ENCODE measurements at regions not wholly inside any gene's neighbourhood (a gene's known extent, or its start where the extent isn't known, plus 50 kb on each side); places are given as distances from the start of the nearest gene placed in this dataset.

GRCh38 chr12:82120901-82121300 lies 237.3 kb downstream of the CCDC59 start:
- dilution Hi-C loops (cut with MboI; ENCODE audit: extremely low pct_ligation_motif_present, low sequenced_read_pairs): no loop called here
- Histone ChIP-seq H4K20me1 (ENCODE audit: control insufficient read depth, extremely low read depth, insufficient read depth, low read length) (no peaks in the 10 kb centered on the region), H3K27me3 (ENCODE audit: control insufficient read depth, extremely low read depth, insufficient read depth, low read length) (no peaks in the 10 kb centered on the region), H3K27ac (ENCODE audit: control insufficient read depth, insufficient read depth, low read length) (no peak overlapping the region), H3K9me3 (ENCODE audit: control insufficient read depth, low read depth, low read length) (no peaks in the 10 kb centered on the region), H2AFZ (ENCODE audit: control insufficient read depth, low read length) (no peak overlapping the region), H3K79me2 (ENCODE audit: control insufficient read depth, insufficient read depth, low read length) (no peaks in the 10 kb centered on the region), H3K4me1 (ENCODE audit: control insufficient read depth, extremely low read depth, insufficient read depth, low read length) (no peaks in the 10 kb centered on the region), H3K9ac (ENCODE audit: control insufficient read depth, extremely low read depth, insufficient read depth, low read length) (no peak overlapping the region), H3K9me1 (ENCODE audit: control insufficient read depth, extremely low read depth, insufficient read depth, low read length) (no peaks in the 10 kb centered on the region), H3K4me3 (ENCODE audit: control insufficient read depth in 2 of 3, extremely low read depth in 1 of 3, insufficient read depth in 2 of 3, low read depth in 1 of 3, low read length in 3 of 3) (no peak overlapping the region), H3K4me2 (ENCODE audit: control insufficient read depth, extremely low read depth, insufficient read depth, low read depth, low read length) (no peak overlapping the region), H3K36me3 (ENCODE audit: control insufficient read depth in 2 of 2, extremely low read depth in 1 of 2, insufficient read depth in 2 of 2, low read length in 2 of 2) (no peaks in the 10 kb centered on the region)
- no peak for FAIRE-seq
- TF ChIP-seq EZH2 (IDR thresholded peaks at IDR 0.05; ENCODE audit: low read length): no peak
- TF ChIP-seq CTCF (optimal IDR thresholded peaks at IDR 0.05 in 1 of 3, IDR thresholded peaks at IDR 0.05 in 1 of 3, conservative IDR thresholded peaks at IDR 0.05 in 1 of 3; ENCODE audit: extremely low read depth in 1 of 3, insufficient read depth in 2 of 3, low read length in 3 of 3): no peak
- no peak for DNase-seq (ENCODE audit: low read depth, low spot score)

GRCh38 chr12:82109243-82109642 lies 248.9 kb downstream of the CCDC59 start:
- Histone ChIP-seq H4K20me1 (ENCODE audit: control insufficient read depth, extremely low read depth, insufficient read depth, low read length) (no peaks in the 10 kb centered on the region), H3K4me3 (ENCODE audit: control insufficient read depth in 2 of 3, extremely low read depth in 1 of 3, insufficient read depth in 2 of 3, low read depth in 1 of 3, low read length in 3 of 3) (no peak overlapping the region), H3K9me1 (ENCODE audit: control insufficient read depth, extremely low read depth, insufficient read depth, low read length) (no peaks in the 10 kb centered on the region), H3K4me2 (ENCODE audit: control insufficient read depth, extremely low read depth, insufficient read depth, low read depth, low read length) (peak overlapping the region; percentile 50), H3K9me3 (ENCODE audit: control insufficient read depth, low read depth, low read length) (no peaks in the 10 kb centered on the region), H3K4me1 (ENCODE audit: control insufficient read depth, extremely low read depth, insufficient read depth, low read length) (peaks cover 19% of the 10 kb centered on the region), H3K36me3 (ENCODE audit: control insufficient read depth in 2 of 2, extremely low read depth in 1 of 2, insufficient read depth in 2 of 2, low read length in 2 of 2) (no peaks in the 10 kb centered on the region), H3K27me3 (ENCODE audit: control insufficient read depth, extremely low read depth, insufficient read depth, low read length) (no peaks in the 10 kb centered on the region), H3K27ac (ENCODE audit: control insufficient read depth, insufficient read depth, low read length) (no peak overlapping the region), H3K9ac (ENCODE audit: control insufficient read depth, extremely low read depth, insufficient read depth, low read length) (no peak overlapping the region), H2AFZ (ENCODE audit: control insufficient read depth, low read length) (no peak overlapping the region), H3K79me2 (ENCODE audit: control insufficient read depth, insufficient read depth, low read length) (no peaks in the 10 kb centered on the region)
- DNase-seq (ENCODE audit: low read depth, low spot score) (peak; percentile 48), FAIRE-seq (no peak)
- dilution Hi-C loops (cut with MboI; ENCODE audit: extremely low pct_ligation_motif_present, low sequenced_read_pairs): no loop called here
- TF ChIP-seq CTCF (optimal IDR thresholded peaks at IDR 0.05 in 1 of 3, IDR thresholded peaks at IDR 0.05 in 1 of 3, conservative IDR thresholded peaks at IDR 0.05 in 1 of 3; ENCODE audit: extremely low read depth in 1 of 3, insufficient read depth in 2 of 3, low read length in 3 of 3) (no peak), EZH2 (IDR thresholded peaks at IDR 0.05; ENCODE audit: low read length) (no peak)
